ENCODE measurements at regions not wholly inside any gene's neighbourhood (a gene's known extent, or its start where the extent isn't known, plus 50 kb on each side); places are given as distances from the start of the nearest gene placed in this dataset.

GRCh38 chr3:27945229-27945628 is 223.1 kb upstream of the EOMES start:
- no peak for DNase-seq

- DNase-seq: no peak
Measured at GRCh38 chr3:27960133-27960532, 238.0 kb upstream of the EOMES start.

GRCh38 chr3:27963519-27963918 is 241.4 kb upstream of the EOMES start:
- no peak for DNase-seq

- no peak for DNase-seq
Measured at GRCh38 chr3:27971600-27971999, 249.5 kb upstream of the EOMES start.

GRCh38 chr3:27976933-27977332 is 254.8 kb upstream of the EOMES start:
- DNase-seq: no peak

GRCh38 chr3:27978440-27978839 is 256.3 kb upstream of the EOMES start:
- DNase-seq: no peak

GRCh38 chr3:27985369-27986035 is 255.9 kb upstream of the CMC1 start:
- no peak for DNase-seq

- DNase-seq: no peak
Measured at GRCh38 chr3:27986234-27986879, 255.1 kb upstream of the CMC1 start.

- DNase-seq: no peak
Measured at GRCh38 chr3:27990324-27990723, 251.1 kb upstream of the CMC1 start.

- DNase-seq: no peak
Measured at GRCh38 chr3:27990837-27991236, 250.6 kb upstream of the CMC1 start.

- no peak for DNase-seq
Measured at GRCh38 chr3:27993051-27993450, 248.4 kb upstream of the CMC1 start.

- no peak for DNase-seq
Measured at GRCh38 chr3:28000608-28001007, 240.8 kb upstream of the CMC1 start.

GRCh38 chr3:28008235-28008634 is 233.2 kb upstream of the CMC1 start:
- DNase-seq: no peak

GRCh38 chr3:28012830-28013229 is 228.6 kb upstream of the CMC1 start:
- no peak for DNase-seq

- DNase-seq: no peak
Measured at GRCh38 chr3:28013864-28014473, 227.4 kb upstream of the CMC1 start.

- no peak for DNase-seq
Measured at GRCh38 chr3:28018925-28019718, 222.3 kb upstream of the CMC1 start.

- no peak for DNase-seq
Measured at GRCh38 chr3:28019740-28020139, 221.7 kb upstream of the CMC1 start.

GRCh38 chr3:28022916-28023315 is 218.5 kb upstream of the CMC1 start:
- DNase-seq: no peak

- DNase-seq: no peak
Measured at GRCh38 chr3:28028554-28028953, 212.9 kb upstream of the CMC1 start.

GRCh38 chr3:28033059-28033784 is 208.2 kb upstream of the CMC1 start:
- no peak for DNase-seq

GRCh38 chr3:28036599-28037575 is 204.5 kb upstream of the CMC1 start:
- no peak for DNase-seq

- DNase-seq: no peak
Measured at GRCh38 chr3:28039234-28039633, 202.2 kb upstream of the CMC1 start.
